ENCODE measurements at regions not wholly inside any gene's neighbourhood (a gene's known extent, or its start where the extent isn't known, plus 50 kb on each side); places are given as distances from the start of the nearest gene placed in this dataset.

GRCh38 chr21:22292144-22292543, 1293.9 kb downstream of the NCAM2 start:
- Mint-ChIP-seq H3K4me1 (ENCODE audit: insufficient read depth, unreplicated experiment) (no peaks in the 10 kb centered on the region), H3K4me3 (ENCODE audit: unreplicated experiment) (no peak overlapping the region), H3K9me3 (ENCODE audit: unreplicated experiment) (no peaks in the 10 kb centered on the region), H3K27ac (ENCODE audit: low read depth, unreplicated experiment) (no peak overlapping the region), H3K36me3 (ENCODE audit: insufficient read depth, unreplicated experiment) (no peaks in the 10 kb centered on the region), H3K27me3 (ENCODE audit: insufficient read depth, unreplicated experiment) (no peaks in the 10 kb centered on the region)
- DNase-seq (ENCODE audit: unreplicated experiment) = no peak
- ChIA-PET POLR2A (interaction anchor here (0.6 kb wide), 1 partner anchor 491 kb away, joined by 4 read pairs; no protein-coding TSS in a partner anchor), CTCF (interaction anchor here (0.7 kb wide), 1 partner anchor 1136 kb away, joined by 3 read pairs; no protein-coding TSS in a partner anchor)
- intact Hi-C loops (cut with micrococcal nuclease) = no loop called here
- no peak for TF ChIP-seq CTCF (IDR thresholded peaks at IDR 0.05; ENCODE audit: unreplicated experiment)
- no TSS peak for BruUV-seq (replicated peaks)

GRCh38 chr21:22297575-22297974, 1299.4 kb downstream of the NCAM2 start:
- peaks cover 11% of the 10 kb centered on the region for H3K9me3 Mint-ChIP-seq (ENCODE audit: unreplicated experiment)
- H3K27ac Mint-ChIP-seq (ENCODE audit: low read depth, unreplicated experiment) = no peak overlapping the region
- ChIA-PET CTCF (no interaction called here), POLR2A (interaction anchor here (0.6 kb wide), 1 partner anchor 259 kb away, joined by 3 read pairs; no protein-coding TSS in a partner anchor)
- no peak for DNase-seq (ENCODE audit: unreplicated experiment)
- intact Hi-C loops (cut with micrococcal nuclease) = no loop called here
- H3K4me3 Mint-ChIP-seq (ENCODE audit: unreplicated experiment) = no peak overlapping the region
- H3K36me3 Mint-ChIP-seq (ENCODE audit: insufficient read depth, unreplicated experiment) = no peaks in the 10 kb centered on the region
- no TSS peak for BruUV-seq (replicated peaks)
- no peak for TF ChIP-seq CTCF (IDR thresholded peaks at IDR 0.05; ENCODE audit: unreplicated experiment)
- H3K27me3 Mint-ChIP-seq (ENCODE audit: insufficient read depth, unreplicated experiment) = no peaks in the 10 kb centered on the region
- no peaks in the 10 kb centered on the region for H3K4me1 Mint-ChIP-seq (ENCODE audit: insufficient read depth, unreplicated experiment)

GRCh38 chr21:22311741-22312462, 1313.7 kb downstream of the NCAM2 start:
- intact Hi-C loops (cut with micrococcal nuclease) = no loop called here
- Mint-ChIP-seq H3K27me3 (ENCODE audit: insufficient read depth, unreplicated experiment) (no peaks in the 10 kb centered on the region), H3K36me3 (ENCODE audit: insufficient read depth, unreplicated experiment) (no peaks in the 10 kb centered on the region), H3K4me1 (ENCODE audit: insufficient read depth, unreplicated experiment) (no peaks in the 10 kb centered on the region), H3K4me3 (ENCODE audit: unreplicated experiment) (no peak overlapping the region), H3K9me3 (ENCODE audit: unreplicated experiment) (peaks cover 15% of the 10 kb centered on the region), H3K27ac (ENCODE audit: low read depth, unreplicated experiment) (no peak overlapping the region)
- TF ChIP-seq CTCF (IDR thresholded peaks at IDR 0.05; ENCODE audit: unreplicated experiment) = no peak
- POLR2A ChIA-PET = no interaction called here
- BruUV-seq (replicated peaks) = no TSS peak
- CTCF ChIA-PET = no interaction called here
- no peak for DNase-seq (ENCODE audit: unreplicated experiment)

GRCh38 chr21:22314963-22315362, 1316.8 kb downstream of the NCAM2 start:
- ChIA-PET CTCF (no interaction called here), POLR2A (no interaction called here)
- peaks cover 19% of the 10 kb centered on the region for H3K9me3 Mint-ChIP-seq (ENCODE audit: unreplicated experiment)
- no peaks in the 10 kb centered on the region for H3K27me3 Mint-ChIP-seq (ENCODE audit: insufficient read depth, unreplicated experiment)
- DNase-seq (ENCODE audit: unreplicated experiment) = no peak
- no peak overlapping the region for H3K27ac Mint-ChIP-seq (ENCODE audit: low read depth, unreplicated experiment)
- no peaks in the 10 kb centered on the region for H3K4me1 Mint-ChIP-seq (ENCODE audit: insufficient read depth, unreplicated experiment)
- no peak overlapping the region for H3K4me3 Mint-ChIP-seq (ENCODE audit: unreplicated experiment)
- TF ChIP-seq CTCF (IDR thresholded peaks at IDR 0.05; ENCODE audit: unreplicated experiment) = no peak
- H3K36me3 Mint-ChIP-seq (ENCODE audit: insufficient read depth, unreplicated experiment) = no peaks in the 10 kb centered on the region
- intact Hi-C loops (cut with micrococcal nuclease) = no loop called here
- no TSS peak for BruUV-seq (replicated peaks)
